PC-3 (cell line): ENCODE measurements at regions not wholly inside any gene's neighbourhood (a gene's known extent, or its start where the extent isn't known, plus 50 kb on each side); places are given as distances from the start of the nearest gene placed in this dataset.

Source experiments
- EZH2 ChIP-seq: fragments of 300-600 bp; sonication (generic); IDR thresholded peaks from one replicate; pipeline ENCODE4 v1.6.1; 2017; ENCODE audit warnings: antibody characterized with exemption, mild to moderate bottlenecking, low read length; ENCODE audit not compliant: unreplicated experiment
- TF ChIP-seq, protein P1 (sequence below): fragments of 300-600 bp; sonication (generic); conservative IDR thresholded peaks from 2 replicates; pipeline ENCODE4 v1.5.1; 2017; ENCODE audit warnings: antibody characterized with exemption, low read depth, mild to moderate bottlenecking, low read length

DNA sequence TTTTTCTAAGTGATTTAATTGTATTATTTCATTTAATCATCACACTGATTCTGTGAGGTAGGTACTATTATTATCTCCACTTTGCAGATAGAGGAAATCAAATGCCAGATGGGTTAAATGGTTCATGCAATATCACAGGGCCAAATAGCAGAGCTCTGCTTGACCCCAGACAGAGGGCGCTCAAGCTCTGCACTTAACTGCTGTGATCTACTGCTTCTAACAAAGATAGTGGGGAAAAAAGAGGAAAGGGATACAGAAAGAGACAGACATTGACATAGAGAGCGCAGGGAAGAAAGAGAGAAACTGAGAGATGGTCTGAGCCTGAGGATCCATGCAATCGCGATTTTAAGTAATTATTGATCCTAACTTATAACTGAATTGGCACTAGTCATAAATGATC, 279.1 kb upstream of the THRB start:
- TF ChIP-seq, protein P1, sequence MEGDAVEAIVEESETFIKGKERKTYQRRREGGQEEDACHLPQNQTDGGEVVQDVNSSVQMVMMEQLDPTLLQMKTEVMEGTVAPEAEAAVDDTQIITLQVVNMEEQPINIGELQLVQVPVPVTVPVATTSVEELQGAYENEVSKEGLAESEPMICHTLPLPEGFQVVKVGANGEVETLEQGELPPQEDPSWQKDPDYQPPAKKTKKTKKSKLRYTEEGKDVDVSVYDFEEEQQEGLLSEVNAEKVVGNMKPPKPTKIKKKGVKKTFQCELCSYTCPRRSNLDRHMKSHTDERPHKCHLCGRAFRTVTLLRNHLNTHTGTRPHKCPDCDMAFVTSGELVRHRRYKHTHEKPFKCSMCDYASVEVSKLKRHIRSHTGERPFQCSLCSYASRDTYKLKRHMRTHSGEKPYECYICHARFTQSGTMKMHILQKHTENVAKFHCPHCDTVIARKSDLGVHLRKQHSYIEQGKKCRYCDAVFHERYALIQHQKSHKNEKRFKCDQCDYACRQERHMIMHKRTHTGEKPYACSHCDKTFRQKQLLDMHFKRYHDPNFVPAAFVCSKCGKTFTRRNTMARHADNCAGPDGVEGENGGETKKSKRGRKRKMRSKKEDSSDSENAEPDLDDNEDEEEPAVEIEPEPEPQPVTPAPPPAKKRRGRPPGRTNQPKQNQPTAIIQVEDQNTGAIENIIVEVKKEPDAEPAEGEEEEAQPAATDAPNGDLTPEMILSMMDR: peak; percentile 93
- no peak for TF ChIP-seq EZH2
